ENCODE measurements at regions not wholly inside any gene's neighbourhood (a gene's known extent, or its start where the extent isn't known, plus 50 kb on each side); places are given as distances from the start of the nearest gene placed in this dataset.

GRCh38 chr6:16823718-16824352 lies 62.6 kb upstream of the ATXN1 start:
- H3K36me3 Mint-ChIP-seq (ENCODE audit: low read depth), result no peaks in the 10 kb centered on the region
- H3K4me1 ChIP-seq (ENCODE audit: insufficient read depth), result no peaks in the 10 kb centered on the region; the same call in 1 of the 2 replicates
- H3K27me3 Mint-ChIP-seq (ENCODE audit: insufficient read depth, low read depth, poor library complexity), result no peaks in the 10 kb centered on the region
- no peaks in the 10 kb centered on the region for H3K9me3 Mint-ChIP-seq
- no peak overlapping the region for H3K4me3 ChIP-seq
- no peak overlapping the region for H3K27ac Mint-ChIP-seq
- no peaks in the 10 kb centered on the region for H3K9me2 ChIP-seq (ENCODE audit: insufficient read depth)
- no peak overlapping the region for H3K27ac ChIP-seq (ENCODE audit: low read depth)
- H2AFZ ChIP-seq, result no peak overlapping the region
- H3K4me1 Mint-ChIP-seq, result peaks cover 12% of the 10 kb centered on the region; the same call in 2 of the 3 replicates
- no peaks in the 10 kb centered on the region for H3F3A ChIP-seq (replicated peaks; ENCODE audit: low read depth)
- H4K20me1 ChIP-seq (replicated peaks; ENCODE audit: insufficient read depth), result no peaks in the 10 kb centered on the region
- H3K4me2 ChIP-seq, result no peak overlapping the region
- no peak for TF ChIP-seq CTCF (conservative IDR thresholded peaks at IDR 0.05; ENCODE audit: low read depth in 2 of 2)
- TF ChIP-seq EZH2 (IDR thresholded peaks at IDR 0.05; ENCODE audit: low read depth, unreplicated experiment), result no peak
- TF ChIP-seq ZNF114 (CRISPR knock-in tag; IDR thresholded peaks at IDR 0.05), result no peak
- no peak for TF ChIP-seq CREB1 (CRISPR knock-in tag; IDR thresholded peaks at IDR 0.05; ENCODE audit: low read depth)
- TF ChIP-seq STAT1 (IDR thresholded peaks at IDR 0.05; ENCODE audit: unreplicated experiment), result no peak
- TF ChIP-seq JUNB (IDR thresholded peaks at IDR 0.05; ENCODE audit: unreplicated experiment), result no peak
- TF ChIP-seq ETS1 (IDR thresholded peaks at IDR 0.05), result no peak
- no peak for TF ChIP-seq ZNF462 (CRISPR knock-in tag; IDR thresholded peaks at IDR 0.05)
- TF ChIP-seq NANOG (IDR thresholded peaks at IDR 0.05; ENCODE audit: borderline replicate concordance), result no peak
- no peak for TF ChIP-seq EZH2phosphoT487 (IDR thresholded peaks at IDR 0.05; ENCODE audit: unreplicated experiment)
- no peak for TF ChIP-seq POLR2AphosphoS5 (IDR thresholded peaks at IDR 0.05; ENCODE audit: low read depth)
- TF ChIP-seq REST (IDR thresholded peaks at IDR 0.05; ENCODE audit: unreplicated experiment), result no peak
- TF ChIP-seq ZNF331 (CRISPR knock-in tag; IDR thresholded peaks at IDR 0.05; ENCODE audit: low read depth), result no peak
- DNase-seq (ENCODE audit: low spot score) (no peak), ATAC-seq (no peak)
- H3K27me3 ChIP-seq (ENCODE audit: insufficient read depth), result no peaks in the 10 kb centered on the region
- H3K36me3 ChIP-seq (ENCODE audit: insufficient read depth), result no peaks in the 10 kb centered on the region
- H3K79me2 ChIP-seq (replicated peaks; ENCODE audit: insufficient read depth), result no peaks in the 10 kb centered on the region
- no peak overlapping the region for H3K4me3 Mint-ChIP-seq

Measured in GM23338 (cell line).